WTC11 (cell line): ENCODE measurements at regions not wholly inside any gene's neighbourhood (a gene's known extent, or its start where the extent isn't known, plus 50 kb on each side); places are given as distances from the start of the nearest gene placed in this dataset.

ENCODE experiments used
- ATAC-seq: fragments of 200-7000 bp; cut with Tn5 transposase; 2 replicates; pipeline ENCODE4 v1.10.0; 2021; ENCODE audit warnings: mild to moderate bottlenecking, moderate library complexity
- CTCF ChIA-PET: fragments of 300-600 bp; sonication (Branson Sonifier 250); formaldehyde crosslinking; loops from one replicate; lab custom pipeline; 2021; ENCODE audit warnings: antibody characterized with exemption; lab: Charles Lee
- POLR2A ChIA-PET: fragments of 350-600 bp; sonication (Branson Sonifier 250); formaldehyde crosslinking; loops from one replicate; lab custom pipeline; 2021; ENCODE audit warnings: antibody characterized with exemption; lab: Charles Lee
- DNase-seq: peaks from one replicate; pipeline ENCODE4 v3.0.0; 2021; ENCODE audit warnings: low spot score
- H3K27ac Mint-ChIP-seq: 2 replicates; pipeline ENCODE4 v1.8.0; 2021; ENCODE audit warnings: mixed read lengths
- H3K27me3 Mint-ChIP-seq: 2 replicates; pipeline ENCODE4 v1.8.0; 2021; ENCODE audit warnings: low read depth, mild to moderate bottlenecking, moderate library complexity, mixed read lengths
- H3K36me3 Mint-ChIP-seq: 2 replicates; pipeline ENCODE4 v1.8.0; 2021; ENCODE audit warnings: mixed read lengths
- H3K4me1 Mint-ChIP-seq: 2 replicates; pipeline ENCODE4 v1.8.0; 2022; ENCODE audit warnings: mixed read lengths
- H3K4me3 Mint-ChIP-seq: 2 replicates; pipeline ENCODE4 v1.8.0; 2021; ENCODE audit warnings: mild to moderate bottlenecking, moderate library complexity, mixed read lengths
- H3K9me3 Mint-ChIP-seq: 2 replicates; pipeline ENCODE4 v1.8.0; 2021; ENCODE audit warnings: mixed read lengths
- AFF4 ChIP-seq: sonication (generic); formaldehyde crosslinking; IDR thresholded peaks from 2 replicates; pipeline ENCODE4 v1.8.1; 2023; ENCODE audit warnings: mild to moderate bottlenecking, missing genetic modification reagents, borderline replicate concordance
- ARID4B ChIP-seq: sonication (generic); formaldehyde crosslinking; IDR thresholded peaks from 2 replicates; pipeline ENCODE4 v1.8.0; 2023; ENCODE audit warnings: missing genetic modification reagents, mild to moderate bottlenecking, borderline replicate concordance
- FOXP4 ChIP-seq: sonication (generic); formaldehyde crosslinking; IDR thresholded peaks from 2 replicates; pipeline ENCODE4 v1.8.0; 2022; ENCODE audit warnings: mild to moderate bottlenecking, missing genetic modification reagents
- GABPB1 ChIP-seq: sonication (generic); formaldehyde crosslinking; IDR thresholded peaks from 2 replicates; pipeline ENCODE4 v1.8.1; 2023; ENCODE audit warnings: mild to moderate bottlenecking, missing genetic modification reagents
- HMGA2 ChIP-seq: fragments of 250-450 bp; sonication (Bioruptor Pico); IDR thresholded peaks from 2 replicates; pipeline ENCODE4 v1.4.0; 2021; ENCODE audit warnings: mild to moderate bottlenecking, moderate library complexity
- JAZF1 ChIP-seq: fragments of 250-450 bp; sonication (Bioruptor Pico); IDR thresholded peaks from 2 replicates; pipeline ENCODE4 v1.9.0; 2021; ENCODE audit warnings: moderate library complexity, mild to moderate bottlenecking, inconsistent platforms
- MAX ChIP-seq: sonication (generic); formaldehyde crosslinking; IDR thresholded peaks from 2 replicates; pipeline ENCODE4 v1.8.0; 2022; ENCODE audit warnings: mild to moderate bottlenecking, missing genetic modification reagents
- NFYB ChIP-seq: sonication (generic); formaldehyde crosslinking; conservative IDR thresholded peaks from 2 replicates; pipeline ENCODE4 v1.8.0; 2022; ENCODE audit warnings: low read depth, missing genetic modification reagents
- PREB ChIP-seq: sonication (generic); formaldehyde crosslinking; IDR thresholded peaks from 2 replicates; pipeline ENCODE4 v1.8.1; 2022; ENCODE audit warnings: mild to moderate bottlenecking, missing genetic modification reagents, moderate library complexity, borderline replicate concordance
- RELA ChIP-seq: sonication (generic); formaldehyde crosslinking; IDR thresholded peaks from 2 replicates; pipeline ENCODE4 v1.8.1; 2022; ENCODE audit warnings: missing genetic modification reagents, mild to moderate bottlenecking, borderline replicate concordance
- STAT6 ChIP-seq: sonication (generic); formaldehyde crosslinking; conservative IDR thresholded peaks from 2 replicates; pipeline ENCODE4 v1.8.1; 2023; ENCODE audit warnings: mild to moderate bottlenecking, low read depth, missing genetic modification reagents, moderate library complexity
- ZBTB21 ChIP-seq: sonication (generic); formaldehyde crosslinking; IDR thresholded peaks from 2 replicates; pipeline ENCODE4 v1.8.1; 2023; ENCODE audit warnings: mild to moderate bottlenecking, missing genetic modification reagents, borderline replicate concordance
- ZNF396 ChIP-seq: fragments of 250-450 bp; sonication (Bioruptor Pico); IDR thresholded peaks from 2 replicates; pipeline ENCODE4 v1.8.0; 2021; ENCODE audit warnings: mild to moderate bottlenecking, moderate library complexity, borderline replicate concordance
- ZNF671 ChIP-seq: fragments of 250-450 bp; sonication (Bioruptor Pico); IDR thresholded peaks from 2 replicates; pipeline ENCODE4 v1.8.0; 2021; ENCODE audit warnings: mild to moderate bottlenecking

- no peak for TF ChIP-seq HMGA2 (CRISPR knock-in tag)
- TF ChIP-seq ZBTB21 (CRISPR knock-in tag), result no peak
- TF ChIP-seq ZNF396 (CRISPR knock-in tag), result no peak
- no peak for TF ChIP-seq GABPB1 (CRISPR knock-in tag)
- no peak for TF ChIP-seq JAZF1 (CRISPR knock-in tag)
- TF ChIP-seq ZNF671 (CRISPR knock-in tag), result no peak
- no peak for TF ChIP-seq PREB (CRISPR knock-in tag)
- no peak for TF ChIP-seq STAT6
- TF ChIP-seq RELA (CRISPR knock-in tag), result no peak
- no peak for TF ChIP-seq AFF4 (CRISPR knock-in tag)
Observed at GRCh38 chr12:45671254-45671653, 58.3 kb upstream of the ARID2 start (continued).

GRCh38 chr12:45674181-45674977 lies 55.1 kb upstream of the ARID2 start:
- TF ChIP-seq MAX (no peak), ARID4B (no peak), NFYB (CRISPR knock-in tag) (no peak), FOXP4 (no peak)
- no peak for DNase-seq
- Mint-ChIP-seq H3K9me3 (no peaks in the 10 kb centered on the region), H3K4me3 (no peak overlapping the region), H3K27ac (no peak overlapping the region), H3K4me1 (no peaks in the 10 kb centered on the region), H3K27me3 (no peaks in the 10 kb centered on the region), H3K36me3 (no peaks in the 10 kb centered on the region)
- ChIA-PET POLR2A (interaction anchor here (0.5 to 1.0 kb wide), 3 partner anchors 13 to 280 kb away, joined by 3 read pairs; no protein-coding TSS in a partner anchor), CTCF (no interaction called here)
- ATAC-seq, result no peak
